Thyroid gland (tissue), 4 donors: ENCODE measurements at regions not wholly inside any gene's neighbourhood (a gene's known extent, or its start where the extent isn't known, plus 50 kb on each side); places are given as distances from the start of the nearest gene placed in this dataset.

Experiments
- POLR2A ChIP-seq, 2 donors: fragments of 450-650 bp; IDR thresholded peaks; one replicate each; pipeline ENCODE4 v1.6.1; 2017; ENCODE audit warnings: antibody characterized with exemption in 2 of 2, mild to moderate bottlenecking in 2 of 2, moderate library complexity in 1 of 2
- TF ChIP-seq, protein P1 (sequence below), 6 experiments: fragments of 200-600 bp in 3 of 6; fragments of 450-650 bp in 3 of 6; sonication (generic) in 3 of 6; IDR thresholded peaks; one replicate each; pipeline ENCODE4 v1.5.1; 2016 to 2019; ENCODE audit warnings: antibody characterized with exemption in 6 of 6, mild to moderate bottlenecking in 2 of 6, inconsistent platforms in 1 of 6, moderate library complexity in 1 of 6

DNA sequence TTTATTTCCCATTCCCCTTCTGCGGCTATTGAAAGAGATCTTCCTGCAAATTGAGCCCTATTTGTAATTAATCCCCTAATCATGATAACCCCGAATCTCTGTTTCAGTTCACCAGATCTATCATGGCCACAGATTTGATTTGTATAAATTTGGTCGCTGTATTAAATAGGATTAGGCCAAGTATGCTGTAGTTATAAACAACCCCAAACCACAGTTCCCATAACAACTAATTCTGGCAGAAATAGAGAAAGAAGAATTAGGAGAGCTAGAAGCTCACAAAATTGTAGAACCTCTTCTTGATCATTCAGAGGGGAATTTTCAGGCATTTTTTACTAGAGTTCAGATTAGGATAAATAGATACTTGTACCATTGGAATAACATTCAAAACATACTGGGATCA lies 433.7 kb upstream of the TNP1 start:
- TF ChIP-seq, protein P1, sequence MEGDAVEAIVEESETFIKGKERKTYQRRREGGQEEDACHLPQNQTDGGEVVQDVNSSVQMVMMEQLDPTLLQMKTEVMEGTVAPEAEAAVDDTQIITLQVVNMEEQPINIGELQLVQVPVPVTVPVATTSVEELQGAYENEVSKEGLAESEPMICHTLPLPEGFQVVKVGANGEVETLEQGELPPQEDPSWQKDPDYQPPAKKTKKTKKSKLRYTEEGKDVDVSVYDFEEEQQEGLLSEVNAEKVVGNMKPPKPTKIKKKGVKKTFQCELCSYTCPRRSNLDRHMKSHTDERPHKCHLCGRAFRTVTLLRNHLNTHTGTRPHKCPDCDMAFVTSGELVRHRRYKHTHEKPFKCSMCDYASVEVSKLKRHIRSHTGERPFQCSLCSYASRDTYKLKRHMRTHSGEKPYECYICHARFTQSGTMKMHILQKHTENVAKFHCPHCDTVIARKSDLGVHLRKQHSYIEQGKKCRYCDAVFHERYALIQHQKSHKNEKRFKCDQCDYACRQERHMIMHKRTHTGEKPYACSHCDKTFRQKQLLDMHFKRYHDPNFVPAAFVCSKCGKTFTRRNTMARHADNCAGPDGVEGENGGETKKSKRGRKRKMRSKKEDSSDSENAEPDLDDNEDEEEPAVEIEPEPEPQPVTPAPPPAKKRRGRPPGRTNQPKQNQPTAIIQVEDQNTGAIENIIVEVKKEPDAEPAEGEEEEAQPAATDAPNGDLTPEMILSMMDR (IDR thresholded peaks at IDR 0.05) = no peak
- TF ChIP-seq POLR2A (IDR thresholded peaks at IDR 0.05) = no peak
